ENCODE measurements at regions not wholly inside any gene's neighbourhood (a gene's known extent, or its start where the extent isn't known, plus 50 kb on each side); places are given as distances from the start of the nearest gene placed in this dataset.
"Not testable (repeated sequence)": the region's sequence is repeated elsewhere in the genome, so short reads cannot be mapped to it uniquely, and the experiment has no call there.

DNA sequence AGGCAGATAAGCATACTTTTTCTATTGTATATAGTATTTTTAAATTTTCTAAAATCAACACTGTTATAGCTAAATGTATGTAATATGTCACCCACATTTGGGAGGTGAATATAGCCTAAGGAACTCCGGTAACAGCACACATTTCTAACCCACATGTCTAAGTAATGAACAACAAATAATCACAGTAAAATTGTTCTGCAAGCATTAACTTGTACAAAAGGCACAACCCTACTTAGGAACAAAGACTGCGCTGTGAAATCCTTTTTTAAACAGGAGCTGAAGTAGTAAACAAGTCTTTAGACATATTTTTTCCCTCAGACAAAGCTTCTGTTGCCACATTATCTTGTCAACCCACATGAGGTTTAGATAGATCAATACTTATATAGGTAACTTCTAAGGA lies 872.4 kb upstream of the SLC35B3 start:
- intact Hi-C loops (cut with micrococcal nuclease): no loop called here
- H3K4me1 Mint-ChIP-seq (ENCODE audit: low read depth): no peaks in the 10 kb centered on the region
- no peaks in the 10 kb centered on the region for H3K27me3 Mint-ChIP-seq
- H3K9me3 Mint-ChIP-seq: no peaks in the 10 kb centered on the region
- no peak overlapping the region for H3K4me3 Mint-ChIP-seq
- no peaks in the 10 kb centered on the region for H3K36me3 Mint-ChIP-seq (ENCODE audit: low read depth)
- H3K27ac Mint-ChIP-seq: no peak overlapping the region

DNA sequence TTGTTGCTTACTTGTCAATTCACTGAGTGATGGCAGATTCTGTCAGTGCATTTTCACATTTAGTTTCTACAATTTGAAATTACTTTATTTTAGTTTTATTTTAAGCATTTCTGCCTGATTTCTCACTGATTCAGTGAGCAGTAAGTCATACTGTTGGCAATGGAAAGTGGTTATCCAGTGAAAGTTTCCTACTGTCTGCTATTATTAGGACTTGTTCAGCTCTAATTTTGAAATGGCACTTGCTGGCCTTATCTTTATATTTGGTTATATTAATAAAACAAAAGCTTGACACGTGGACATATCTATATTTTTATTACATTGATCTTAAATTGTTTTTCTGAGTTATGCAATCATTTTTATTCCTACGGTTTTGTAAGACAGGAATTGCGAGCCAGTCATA lies 871.8 kb upstream of the SLC35B3 start:
- no peaks in the 10 kb centered on the region for H3K4me1 Mint-ChIP-seq (ENCODE audit: low read depth)
- H3K4me3 Mint-ChIP-seq: no peak overlapping the region
- H3K36me3 Mint-ChIP-seq (ENCODE audit: low read depth): no peaks in the 10 kb centered on the region
- H3K9me3 Mint-ChIP-seq: no peaks in the 10 kb centered on the region
- intact Hi-C loops (cut with micrococcal nuclease): no loop called here
- H3K27ac Mint-ChIP-seq: no peak overlapping the region
- H3K27me3 Mint-ChIP-seq: no peaks in the 10 kb centered on the region

DNA sequence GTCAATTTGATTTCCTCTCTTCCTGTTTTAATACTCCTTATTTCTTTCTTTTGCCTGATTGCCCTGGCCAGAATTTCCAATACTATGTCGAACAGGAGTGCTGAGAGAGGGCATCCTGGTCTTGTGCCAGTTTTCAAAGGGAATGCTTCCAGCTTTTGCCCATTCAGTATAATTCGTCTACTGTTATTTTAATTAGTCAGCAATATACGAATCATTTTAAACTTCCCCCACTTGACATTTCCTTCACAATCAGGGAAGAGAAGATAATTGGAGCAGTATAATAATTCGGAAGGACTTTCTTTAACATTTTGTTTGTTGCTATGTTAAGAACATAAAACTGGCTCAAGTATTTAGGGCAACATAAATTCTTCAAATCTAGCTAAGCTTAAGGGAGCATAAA lies 860.3 kb upstream of the SLC35B3 start:
- no peaks in the 10 kb centered on the region for H3K36me3 Mint-ChIP-seq (ENCODE audit: low read depth)
- H3K4me1 Mint-ChIP-seq (ENCODE audit: low read depth): no peaks in the 10 kb centered on the region
- no peak overlapping the region for H3K4me3 Mint-ChIP-seq
- H3K27me3 Mint-ChIP-seq: no peaks in the 10 kb centered on the region
- peaks cover 17% of the 10 kb centered on the region for H3K9me3 Mint-ChIP-seq
- intact Hi-C loops (cut with micrococcal nuclease): no loop called here
- H3K27ac Mint-ChIP-seq: no peak overlapping the region

DNA sequence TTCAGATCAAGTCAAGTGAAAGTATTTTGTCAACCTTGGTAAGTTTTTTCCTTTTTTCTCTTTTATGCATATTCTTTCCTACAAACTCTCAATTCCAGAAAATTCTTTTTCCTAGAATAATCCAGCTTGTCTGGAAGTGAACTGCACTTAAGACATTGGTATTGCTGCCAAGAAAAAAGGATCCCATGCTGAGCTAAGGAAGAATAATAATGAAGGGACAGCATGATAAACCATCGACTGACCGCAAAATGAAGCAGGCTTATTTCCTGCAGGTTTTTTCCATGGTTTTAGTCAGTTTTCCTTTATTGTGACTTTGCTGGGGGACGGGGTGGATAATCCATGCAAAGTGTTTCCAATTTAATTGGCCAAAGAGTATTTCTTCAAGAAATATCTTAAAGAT lies 857.6 kb upstream of the SLC35B3 start:
- Mint-ChIP-seq H3K4me1 (ENCODE audit: low read depth) (no peaks in the 10 kb centered on the region), H3K9me3 (peaks cover 17% of the 10 kb centered on the region), H3K4me3 (no peak overlapping the region), H3K36me3 (ENCODE audit: low read depth) (no peaks in the 10 kb centered on the region), H3K27me3 (no peaks in the 10 kb centered on the region), H3K27ac (no peak overlapping the region)
- intact Hi-C loops (cut with micrococcal nuclease): no loop called here

DNA sequence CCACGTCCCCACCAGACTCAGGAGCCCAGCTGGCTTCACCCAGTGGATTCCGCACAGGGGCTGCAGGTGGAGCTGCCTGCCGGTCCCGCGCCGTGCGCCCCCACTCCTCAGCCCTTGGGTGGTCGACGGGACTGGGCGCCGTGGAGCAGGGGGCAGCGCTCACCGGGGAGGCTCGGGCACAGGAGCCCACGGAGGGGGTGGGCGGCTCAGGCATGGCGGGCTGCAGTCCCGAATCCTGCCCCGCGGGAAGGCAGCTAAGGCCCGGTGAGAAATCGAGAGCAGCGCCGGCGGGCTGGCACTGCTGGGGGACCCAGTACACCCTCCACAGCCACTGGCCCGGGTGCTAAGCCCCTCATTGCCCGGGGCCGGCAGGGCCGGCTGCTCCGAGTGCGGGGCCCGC lies 855.0 kb upstream of the SLC35B3 start:
- H3K4me1 Mint-ChIP-seq (ENCODE audit: low read depth); H3K27ac Mint-ChIP-seq; H3K36me3 Mint-ChIP-seq (ENCODE audit: low read depth); H3K9me3 Mint-ChIP-seq; H3K27me3 Mint-ChIP-seq; H3K4me3 Mint-ChIP-seq; intact Hi-C loops (cut with micrococcal nuclease): not testable (repeated sequence)

DNA sequence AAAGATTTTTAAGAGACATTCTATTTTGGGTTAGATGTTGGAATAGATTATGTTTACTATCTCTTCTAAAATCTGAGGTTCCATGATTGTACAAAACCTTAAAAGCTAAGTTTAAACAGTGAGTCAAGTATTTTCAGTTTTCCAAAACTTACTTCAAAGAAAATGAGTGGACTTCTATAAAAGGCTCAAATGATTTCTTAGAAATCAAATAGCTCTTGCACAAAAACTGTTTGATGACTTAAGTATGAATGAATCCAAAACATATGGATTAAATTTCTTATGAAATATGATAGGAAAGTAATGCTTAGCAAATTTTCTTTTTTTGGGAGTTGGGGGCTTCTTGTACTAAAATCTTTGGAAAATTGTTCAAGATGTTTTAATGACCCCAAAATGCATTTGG lies 837.3 kb upstream of the SLC35B3 start:
- Mint-ChIP-seq H3K27ac (no peak overlapping the region), H3K4me3 (no peak overlapping the region), H3K36me3 (ENCODE audit: low read depth) (no peaks in the 10 kb centered on the region), H3K27me3 (no peaks in the 10 kb centered on the region), H3K4me1 (ENCODE audit: low read depth) (no peaks in the 10 kb centered on the region), H3K9me3 (peaks cover 7% of the 10 kb centered on the region)
- intact Hi-C loops (cut with micrococcal nuclease): no loop called here

DNA sequence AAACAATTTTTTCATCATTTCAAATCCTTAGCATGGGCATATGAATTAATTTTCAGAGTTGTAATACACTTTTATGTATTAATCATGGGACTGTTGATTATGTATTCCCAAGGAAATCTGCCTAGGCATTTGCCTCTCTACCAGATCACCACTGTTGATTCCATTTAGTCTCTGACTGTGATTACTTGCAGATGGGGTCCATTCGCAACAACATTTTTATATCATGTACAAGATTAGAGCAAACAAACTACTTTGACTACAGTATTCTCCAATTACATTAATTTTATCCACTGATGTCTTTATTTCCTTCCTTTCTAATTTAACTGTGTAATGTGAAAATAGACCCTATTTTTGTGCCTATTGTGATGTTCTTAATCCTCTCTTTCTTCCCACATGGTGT lies 831.4 kb upstream of the SLC35B3 start:
- H3K4me1 Mint-ChIP-seq (ENCODE audit: low read depth): no peaks in the 10 kb centered on the region
- no peak overlapping the region for H3K27ac Mint-ChIP-seq
- peaks cover 9% of the 10 kb centered on the region for H3K9me3 Mint-ChIP-seq
- H3K4me3 Mint-ChIP-seq: no peak overlapping the region
- H3K27me3 Mint-ChIP-seq: no peaks in the 10 kb centered on the region
- H3K36me3 Mint-ChIP-seq (ENCODE audit: low read depth): no peaks in the 10 kb centered on the region
- intact Hi-C loops (cut with micrococcal nuclease): no loop called here

DNA sequence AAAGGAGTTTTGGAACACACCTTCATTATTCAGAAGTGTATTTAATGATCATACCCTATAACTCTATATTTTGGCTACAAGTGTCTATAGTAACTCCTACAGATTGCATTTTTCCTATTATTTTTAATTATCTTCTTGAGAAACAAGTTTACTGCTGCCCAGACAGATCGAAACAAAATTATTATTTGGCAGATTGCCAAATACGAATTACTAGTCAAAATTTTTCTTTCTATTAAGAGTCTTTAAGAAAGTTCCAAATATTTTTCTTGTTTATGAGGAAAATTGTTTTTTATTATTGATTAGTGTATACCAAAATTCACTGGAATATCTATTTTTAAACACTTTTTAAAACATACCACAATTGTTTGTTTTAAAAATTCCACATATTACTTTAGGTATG lies 821.9 kb upstream of the SLC35B3 start:
- H3K9me3 Mint-ChIP-seq: peaks cover 20% of the 10 kb centered on the region

DNA sequence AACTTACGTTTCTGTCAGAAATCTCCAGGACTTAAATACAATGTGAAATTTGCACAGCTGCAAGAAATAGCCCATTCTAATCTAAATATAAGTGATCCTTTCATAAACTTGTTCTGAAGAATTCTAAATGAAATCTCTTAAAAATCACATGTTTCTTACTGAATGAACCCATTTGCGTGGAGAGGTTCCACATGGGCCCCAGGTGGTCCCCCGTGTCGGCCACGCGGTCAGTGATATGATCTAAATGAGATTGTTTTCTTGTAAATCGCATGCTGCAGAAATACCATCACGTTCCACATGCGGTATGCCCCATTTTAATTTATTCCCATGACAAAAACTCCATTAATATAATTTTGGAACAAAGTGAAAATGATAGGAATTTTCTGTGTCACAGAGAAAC lies 818.9 kb upstream of the SLC35B3 start:
- H3K27ac Mint-ChIP-seq: no peak overlapping the region
- H3K36me3 Mint-ChIP-seq (ENCODE audit: low read depth): no peaks in the 10 kb centered on the region
- H3K4me3 Mint-ChIP-seq: no peak overlapping the region
- H3K27me3 Mint-ChIP-seq: no peaks in the 10 kb centered on the region
- intact Hi-C loops (cut with micrococcal nuclease): no loop called here
- no peaks in the 10 kb centered on the region for H3K9me3 Mint-ChIP-seq
- no peaks in the 10 kb centered on the region for H3K4me1 Mint-ChIP-seq (ENCODE audit: low read depth)

More for the DNA sequence above, 821.9 kb upstream of the SLC35B3 start:
- no peak overlapping the region for H3K27ac Mint-ChIP-seq
- H3K27me3 Mint-ChIP-seq: no peaks in the 10 kb centered on the region
- no peak overlapping the region for H3K4me3 Mint-ChIP-seq
- no peaks in the 10 kb centered on the region for H3K4me1 Mint-ChIP-seq (ENCODE audit: low read depth)
- no peaks in the 10 kb centered on the region for H3K36me3 Mint-ChIP-seq (ENCODE audit: low read depth)
- intact Hi-C loops (cut with micrococcal nuclease): no loop called here

DNA sequence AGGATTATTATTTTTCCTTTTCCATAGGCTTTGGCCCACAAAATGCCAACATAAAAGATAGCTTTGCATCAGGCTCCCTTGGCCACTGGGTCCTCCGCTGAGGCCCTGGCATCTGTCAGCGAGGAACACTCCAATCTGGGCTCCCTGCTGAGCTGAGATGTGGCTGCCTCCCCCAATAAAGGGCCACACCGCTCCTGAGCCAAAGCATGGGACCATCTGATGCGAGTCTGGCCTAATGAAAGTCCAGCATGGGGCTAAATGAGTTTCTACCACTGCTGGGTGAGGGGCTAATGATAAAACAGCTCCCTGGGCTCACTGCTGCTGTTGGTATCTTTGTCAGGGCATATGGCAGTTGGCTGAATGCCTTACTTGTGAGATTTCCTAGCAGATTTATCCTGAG lies 817.5 kb upstream of the SLC35B3 start:
- Mint-ChIP-seq H3K4me1 (ENCODE audit: low read depth) (no peaks in the 10 kb centered on the region), H3K4me3 (no peak overlapping the region), H3K27me3 (no peaks in the 10 kb centered on the region), H3K9me3 (no peaks in the 10 kb centered on the region), H3K36me3 (ENCODE audit: low read depth) (no peaks in the 10 kb centered on the region), H3K27ac (no peak overlapping the region)
- intact Hi-C loops (cut with micrococcal nuclease): no loop called here

DNA sequence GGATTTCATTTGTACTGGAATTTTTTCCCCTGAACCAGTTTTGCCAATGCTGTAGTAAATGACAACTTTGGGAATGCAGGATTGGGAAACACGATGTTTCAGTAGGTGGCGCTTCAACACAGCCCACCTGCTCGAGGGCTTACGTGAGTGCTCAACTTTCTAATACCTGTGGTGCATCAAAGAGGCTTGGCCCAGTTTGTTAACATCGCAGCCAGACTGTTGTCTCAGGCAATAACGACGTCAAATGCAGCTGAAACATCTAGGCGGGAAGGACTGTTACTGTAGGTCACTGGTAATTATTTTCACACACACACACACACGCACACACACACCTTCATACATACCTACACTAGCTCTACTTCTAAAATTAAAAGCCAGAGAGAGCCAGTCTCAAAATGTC lies 815.5 kb upstream of the SLC35B3 start:
- H3K36me3 Mint-ChIP-seq (ENCODE audit: low read depth): no peaks in the 10 kb centered on the region
- no peak overlapping the region for H3K27ac Mint-ChIP-seq
- H3K9me3 Mint-ChIP-seq: no peaks in the 10 kb centered on the region
- intact Hi-C loops (cut with micrococcal nuclease): no loop called here
- H3K4me1 Mint-ChIP-seq (ENCODE audit: low read depth): no peaks in the 10 kb centered on the region
- H3K4me3 Mint-ChIP-seq: no peak overlapping the region
- no peaks in the 10 kb centered on the region for H3K27me3 Mint-ChIP-seq

DNA sequence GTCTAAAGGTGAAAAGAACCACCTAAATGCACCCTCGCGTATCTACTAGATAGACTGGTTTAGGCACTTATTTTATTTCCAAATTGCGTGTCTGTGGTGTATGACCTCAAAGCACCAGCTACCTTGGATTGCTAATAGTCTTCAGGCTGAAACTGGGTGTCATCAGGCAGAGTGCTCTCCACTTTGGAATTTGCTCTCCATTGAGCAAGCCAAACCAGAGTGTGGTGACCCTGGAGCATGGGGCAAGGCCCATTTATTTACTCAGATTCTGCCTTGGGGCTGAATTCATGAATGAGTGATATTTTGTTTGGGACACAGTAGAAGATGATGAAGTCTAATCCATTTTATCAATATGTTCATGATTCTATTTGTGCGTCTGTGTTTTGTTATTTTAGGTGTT lies 812.8 kb upstream of the SLC35B3 start:
- Mint-ChIP-seq H3K9me3 (no peaks in the 10 kb centered on the region), H3K27ac (no peak overlapping the region), H3K27me3 (no peaks in the 10 kb centered on the region), H3K36me3 (ENCODE audit: low read depth) (no peaks in the 10 kb centered on the region), H3K4me1 (ENCODE audit: low read depth) (no peaks in the 10 kb centered on the region), H3K4me3 (no peak overlapping the region)
- intact Hi-C loops (cut with micrococcal nuclease): no loop called here

DNA sequence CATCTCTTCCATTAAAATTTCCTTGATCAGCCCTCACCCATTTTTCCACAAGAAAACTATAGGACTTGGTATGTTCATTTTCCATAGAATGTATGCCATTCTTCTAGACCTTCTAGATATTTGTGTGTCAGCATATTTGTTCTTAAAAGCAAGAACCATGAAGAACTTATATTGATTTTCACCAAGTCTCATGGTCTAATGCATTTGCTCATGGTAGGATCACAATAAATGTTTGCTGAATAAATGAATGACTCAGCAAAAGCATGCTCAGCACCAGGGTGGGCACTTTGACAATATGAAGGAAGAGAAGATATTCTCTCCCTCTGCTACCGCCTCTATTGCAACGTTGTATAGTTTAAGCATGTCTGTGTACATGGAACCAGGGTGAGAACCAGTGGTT lies 805.5 kb upstream of the SLC35B3 start:
- intact Hi-C loops (cut with micrococcal nuclease): no loop called here
- H3K27ac Mint-ChIP-seq: no peak overlapping the region
- no peaks in the 10 kb centered on the region for H3K4me1 Mint-ChIP-seq (ENCODE audit: low read depth)
- no peak overlapping the region for H3K4me3 Mint-ChIP-seq
- no peaks in the 10 kb centered on the region for H3K27me3 Mint-ChIP-seq
- no peaks in the 10 kb centered on the region for H3K9me3 Mint-ChIP-seq
- no peaks in the 10 kb centered on the region for H3K36me3 Mint-ChIP-seq (ENCODE audit: low read depth)

DNA sequence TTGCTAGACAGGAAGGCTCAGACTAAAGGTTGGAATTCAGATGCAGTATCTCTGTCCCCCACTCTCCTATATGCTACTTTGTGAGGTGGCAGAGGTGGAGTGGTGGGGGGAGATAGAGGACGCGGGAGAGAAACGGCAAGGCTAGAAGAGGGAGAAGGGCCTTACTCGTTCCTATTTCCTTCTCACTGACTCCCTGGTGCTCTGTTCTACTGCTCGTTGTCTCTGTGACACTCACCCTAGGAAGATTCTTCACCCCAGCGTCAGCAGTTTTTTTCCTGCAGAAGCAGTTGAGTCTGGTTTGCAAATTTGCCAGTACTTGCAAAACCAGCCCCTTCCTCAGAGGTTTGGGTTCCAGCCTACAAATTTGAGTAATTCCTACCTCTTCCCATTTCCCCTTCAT lies 801.1 kb upstream of the SLC35B3 start:
- no peaks in the 10 kb centered on the region for H3K4me1 Mint-ChIP-seq (ENCODE audit: low read depth)
- H3K27me3 Mint-ChIP-seq: no peaks in the 10 kb centered on the region
- H3K4me3 Mint-ChIP-seq: no peak overlapping the region
- H3K9me3 Mint-ChIP-seq: no peaks in the 10 kb centered on the region
- intact Hi-C loops (cut with micrococcal nuclease): no loop called here
- H3K27ac Mint-ChIP-seq: no peak overlapping the region
- H3K36me3 Mint-ChIP-seq (ENCODE audit: low read depth): no peaks in the 10 kb centered on the region

DNA sequence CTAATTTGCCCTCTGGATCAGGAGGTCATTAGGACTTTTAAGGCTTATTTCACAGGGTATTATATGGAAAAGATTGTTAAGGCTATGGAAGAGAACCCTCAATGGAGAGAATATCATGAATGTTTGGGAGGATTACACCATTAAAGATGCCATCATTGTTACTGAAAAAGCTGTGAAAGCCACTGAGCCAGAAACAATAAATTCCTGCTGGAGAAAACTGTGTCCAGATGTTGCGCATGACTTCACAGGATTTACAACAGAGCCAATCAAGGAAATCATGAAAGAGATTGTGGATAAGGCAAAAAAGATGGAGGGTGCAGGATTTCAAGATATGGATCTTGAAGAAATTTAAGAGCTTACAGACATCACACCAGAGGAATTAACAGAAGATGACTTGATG lies 798.3 kb upstream of the SLC35B3 start:
- no peaks in the 10 kb centered on the region for H3K36me3 Mint-ChIP-seq (ENCODE audit: low read depth)
- no peaks in the 10 kb centered on the region for H3K9me3 Mint-ChIP-seq
- intact Hi-C loops (cut with micrococcal nuclease): no loop called here
- no peaks in the 10 kb centered on the region for H3K4me1 Mint-ChIP-seq (ENCODE audit: low read depth)
- H3K4me3 Mint-ChIP-seq: no peak overlapping the region
- H3K27me3 Mint-ChIP-seq: no peaks in the 10 kb centered on the region
- H3K27ac Mint-ChIP-seq: no peak overlapping the region

DNA sequence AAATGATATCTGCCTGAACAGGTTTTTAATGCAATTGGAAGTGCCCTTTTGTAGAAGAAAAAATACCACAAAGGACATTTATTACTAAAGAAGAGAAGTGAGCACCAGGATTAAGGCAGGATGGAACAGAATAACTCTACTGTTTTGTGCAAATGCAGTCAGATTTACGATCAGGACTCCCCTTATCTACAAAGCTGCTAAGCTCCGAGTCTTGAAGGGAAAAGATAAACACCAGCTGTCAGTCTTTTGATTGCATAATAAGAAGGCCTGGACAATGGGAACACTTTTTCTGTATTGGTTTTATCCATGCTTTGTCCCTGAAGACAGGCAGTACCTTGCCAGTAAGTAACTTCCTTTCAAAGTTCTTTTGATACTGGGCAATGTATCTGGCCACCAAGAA lies 797.9 kb upstream of the SLC35B3 start:
- no peak overlapping the region for H3K27ac Mint-ChIP-seq
- no peaks in the 10 kb centered on the region for H3K4me1 Mint-ChIP-seq (ENCODE audit: low read depth)
- H3K36me3 Mint-ChIP-seq (ENCODE audit: low read depth): no peaks in the 10 kb centered on the region
- intact Hi-C loops (cut with micrococcal nuclease): no loop called here
- no peaks in the 10 kb centered on the region for H3K9me3 Mint-ChIP-seq
- no peaks in the 10 kb centered on the region for H3K27me3 Mint-ChIP-seq
- H3K4me3 Mint-ChIP-seq: no peak overlapping the region
